PC-9 (cell line): ENCODE measurements at regions not wholly inside any gene's neighbourhood (a gene's known extent, or its start where the extent isn't known, plus 50 kb on each side); places are given as distances from the start of the nearest gene placed in this dataset.
"Not testable (repeated sequence)": the region's sequence is repeated elsewhere in the genome, so short reads cannot be mapped to it uniquely, and the experiment has no call there.

Experiments used
- BruUV-seq: library from RNA; stranded (reverse); fragments of 400-500 nt; replicated peaks from 2 replicates; lab custom pipeline; 2021; lab: Mats Ljungman, UMichigan
- CTCF ChIA-PET: fragments of 300-600 bp; sonication (Branson Sonifier 250); formaldehyde crosslinking; loops from one replicate; lab custom pipeline; 2022; ENCODE audit warnings: antibody characterized with exemption; lab: Charles Lee
- POLR2A ChIA-PET: fragments of 300-600 bp; sonication (Branson Sonifier 250); formaldehyde crosslinking; loops from one replicate; lab custom pipeline; 2022; ENCODE audit warnings: antibody characterized with exemption; ENCODE audit not compliant: unreplicated experiment; lab: Charles Lee
- DNase-seq, 2 experiments: peaks; one replicate each; pipeline versions ENCODE4 v3.0.0 to v3.0.0-alpha.2; 2015 to 2022; ENCODE audit warnings: mixed read lengths in 1 of 2
- H2AFZ ChIP-seq: fragments of 200-600 bp; sonication (generic); 2 replicates; pipeline ENCODE4 v1.8.1; 2017; ENCODE audit warnings: antibody characterized with exemption
- H3F3A ChIP-seq: fragments of 200-600 bp; sonication (generic); 2 replicates; pipeline ENCODE4 v1.8.1; 2017; ENCODE audit warnings: antibody characterized with exemption, mild to moderate bottlenecking, low read depth; ENCODE audit not compliant: insufficient read depth
- H3K27ac ChIP-seq: fragments of 200-600 bp; sonication (generic); 2 replicates; pipeline ENCODE4 v1.6.1; 2016; ENCODE audit warnings: mixed run types
- H3K27me3 ChIP-seq: fragments of 200-600 bp; sonication (generic); 2 replicates; pipeline ENCODE4 v1.6.1; 2016; ENCODE audit warnings: low read depth, mixed run types; ENCODE audit not compliant: insufficient read depth
- H3K36me3 ChIP-seq: fragments of 200-600 bp; sonication (generic); 2 replicates; pipeline ENCODE4 v1.6.1; 2016; ENCODE audit warnings: low read depth, mixed run types
- H3K4me1 ChIP-seq: fragments of 200-600 bp; sonication (generic); replicated peaks from 2 replicates; pipeline ENCODE4 v1.6.1; 2016; ENCODE audit warnings: mixed run types; ENCODE audit not compliant: insufficient read depth
- H3K4me2 ChIP-seq: fragments of 200-600 bp; sonication (generic); 2 replicates; pipeline ENCODE4 v1.6.1; 2017; ENCODE audit warnings: mixed run types
- H3K4me3 ChIP-seq: fragments of 200-600 bp; sonication (generic); 2 replicates; pipeline ENCODE4 v1.6.1; 2016; ENCODE audit warnings: mixed run types
- H3K79me2 ChIP-seq: fragments of 200-600 bp; sonication (generic); 2 replicates; pipeline ENCODE4 v1.6.1; 2017; ENCODE audit warnings: low read depth, mixed run types
- H3K9me2 ChIP-seq: fragments of 200-600 bp; sonication (generic); 2 replicates; pipeline ENCODE4 v1.8.1; 2017; ENCODE audit warnings: mild to moderate bottlenecking; ENCODE audit not compliant: insufficient read depth
- H3K9me3 ChIP-seq: fragments of 200-600 bp; sonication (generic); 2 replicates; pipeline ENCODE4 v1.8.1; 2016; ENCODE audit warnings: low read depth; ENCODE audit not compliant: insufficient read depth
- H4K20me1 ChIP-seq: fragments of 200-600 bp; sonication (generic); 2 replicates; pipeline ENCODE4 v1.8.1; 2017; ENCODE audit not compliant: insufficient read depth
- CTCF ChIP-seq: fragments of 200-600 bp; sonication (generic); conservative IDR thresholded peaks from 2 replicates; pipeline ENCODE4 v1.6.1; 2017; ENCODE audit warnings: mixed run types, antibody characterized with exemption, mild to moderate bottlenecking, moderate library complexity
- EZH2 ChIP-seq: fragments of 200-600 bp; sonication (generic); IDR thresholded peaks from 2 replicates; pipeline ENCODE4 v1.8.0; 2017; ENCODE audit warnings: antibody characterized with exemption, low read depth
- intact Hi-C: fragments of 100-400 bp; cut with micrococcal nuclease; formaldehyde crosslinking; loops from one replicate; pipeline ENCODE4 v1.10.0; 2022; ENCODE audit not compliant: unreplicated experiment

GRCh38 chr11:13150487-13150886, 127.1 kb upstream of the BMAL1 start:
- ChIA-PET POLR2A (no interaction called here), CTCF (no interaction called here)
- no peak overlapping the region for H2AFZ ChIP-seq
- H3K9me2 ChIP-seq, result no peaks in the 10 kb centered on the region
- intact Hi-C loops, result loop anchor here (5.0 kb wide), 1 partner anchor 863 kb away; no protein-coding TSS in a partner anchor
- H3F3A ChIP-seq, result no peaks in the 10 kb centered on the region
- H3K9me3 ChIP-seq, result no peaks in the 10 kb centered on the region
- no peak overlapping the region for H3K4me3 ChIP-seq
- no peaks in the 10 kb centered on the region for H3K79me2 ChIP-seq
- no peaks in the 10 kb centered on the region for H3K36me3 ChIP-seq
- TF ChIP-seq EZH2, result no peak
- no peak for TF ChIP-seq CTCF
- H3K27ac ChIP-seq, result no peak overlapping the region
- no peaks in the 10 kb centered on the region for H4K20me1 ChIP-seq
- H3K4me2 ChIP-seq, result no peak overlapping the region
- BruUV-seq, result no TSS peak
- H3K27me3 ChIP-seq, result no peaks in the 10 kb centered on the region
- H3K4me1 ChIP-seq, result 0 out of 2 replicates have a peak, but pooled peaks cover 7% of the 10 kb centered on the region
- DNase-seq, result no peak

- H4K20me1 ChIP-seq, result no peaks in the 10 kb centered on the region
- no peak overlapping the region for H2AFZ ChIP-seq
- H3K36me3 ChIP-seq, result no peaks in the 10 kb centered on the region
- H3K9me2 ChIP-seq, result no peaks in the 10 kb centered on the region
- H3K9me3 ChIP-seq, result no peaks in the 10 kb centered on the region
- no peaks in the 10 kb centered on the region for H3F3A ChIP-seq
- no peaks in the 10 kb centered on the region for H3K27me3 ChIP-seq
- H3K4me1 ChIP-seq, result 0 out of 2 replicates have a peak, but pooled peaks cover 7% of the 10 kb centered on the region
- no peak overlapping the region for H3K27ac ChIP-seq
- BruUV-seq, result no TSS peak
- TF ChIP-seq CTCF (no peak), EZH2 (no peak)
- no peak overlapping the region for H3K4me3 ChIP-seq
- ChIA-PET POLR2A (no interaction called here), CTCF (interaction anchor here (0.6 to 0.7 kb wide), 4 partner anchors 39 to 868 kb away, joined by 3 to 6 read pairs (median 4); no protein-coding TSS in a partner anchor)
- DNase-seq, result no peak
- H3K4me2 ChIP-seq, result no peak overlapping the region
- H3K79me2 ChIP-seq, result no peaks in the 10 kb centered on the region
- intact Hi-C loops, result loop anchor here (2.0 to 5.0 kb wide), 2 partner anchors 187 to 865 kb away; no protein-coding TSS in a partner anchor
Measured at GRCh38 chr11:13152264-13152663, 125.3 kb upstream of the BMAL1 start.

- intact Hi-C loops, result loop anchor here (2.0 to 5.0 kb wide), 2 partner anchors 188 to 866 kb away; no protein-coding TSS in a partner anchor
- no peaks in the 10 kb centered on the region for H3K27me3 ChIP-seq
- H3K9me2 ChIP-seq, result no peaks in the 10 kb centered on the region
- H3K79me2 ChIP-seq, result no peaks in the 10 kb centered on the region
- POLR2A ChIA-PET, result no interaction called here
- H3K27ac ChIP-seq, result no peak overlapping the region
- H3K9me3 ChIP-seq, result no peaks in the 10 kb centered on the region
- no peaks in the 10 kb centered on the region for H3F3A ChIP-seq
- H4K20me1 ChIP-seq, result no peaks in the 10 kb centered on the region
- H3K4me2 ChIP-seq, result no peak overlapping the region
- no peak overlapping the region for H3K4me3 ChIP-seq
- DNase-seq, result no peak
- H3K4me1 ChIP-seq, result 0 out of 2 replicates have a peak, but pooled peaks cover 7% of the 10 kb centered on the region
- BruUV-seq, result no TSS peak
- CTCF ChIA-PET, result interaction anchor here (0.6 to 0.7 kb wide), 6 partner anchors 40 to 868 kb away, joined by 3 to 6 read pairs (median 3); no protein-coding TSS in a partner anchor
- H3K36me3 ChIP-seq, result no peaks in the 10 kb centered on the region
- TF ChIP-seq EZH2, result no peak
- peak; percentile 48 for TF ChIP-seq CTCF
- H2AFZ ChIP-seq, result no peak overlapping the region
Measured at GRCh38 chr11:13152736-13153541, 124.7 kb upstream of the BMAL1 start.

GRCh38 chr11:13154374-13154773, 123.2 kb upstream of the BMAL1 start:
- H2AFZ ChIP-seq, H3K4me2 ChIP-seq, H3K36me3 ChIP-seq, H3K4me3 ChIP-seq, H3K9me3 ChIP-seq, H4K20me1 ChIP-seq, H3K9me2 ChIP-seq, H3K27ac ChIP-seq, H3K27me3 ChIP-seq, H3K79me2 ChIP-seq, DNase-seq, BruUV-seq, H3F3A ChIP-seq, POLR2A ChIA-PET, CTCF ChIA-PET, H3K4me1 ChIP-seq: not testable (repeated sequence)
- intact Hi-C loops, result loop anchor here (5.0 kb wide), 1 partner anchor 867 kb away; no protein-coding TSS in a partner anchor
